Trophoblast cell (in vitro differentiated cells and primary cell): ENCODE measurements at regions not wholly inside any gene's neighbourhood (a gene's known extent, or its start where the extent isn't known, plus 50 kb on each side); places are given as distances from the start of the nearest gene placed in this dataset.

Experiments
- DNase-seq, 2 donors: peaks; one replicate each; pipeline ENCODE4 v3.0.0-alpha.2; 2016
- H2AFZ ChIP-seq: 2 replicates; pipeline ENCODE4 v1.6.1; 2013; ENCODE audit warnings: low read length, moderate library complexity, mild to moderate bottlenecking; ENCODE audit not compliant: insufficient read depth, poor library complexity
- H2AK5ac ChIP-seq: 2 replicates; pipeline ENCODE4 v1.6.1; 2013; ENCODE audit warnings: mild to moderate bottlenecking, low read length
- H2BK120ac ChIP-seq: 2 replicates; pipeline ENCODE4 v1.6.1; 2013; ENCODE audit warnings: low read length, mild to moderate bottlenecking, moderate library complexity; ENCODE audit not compliant: insufficient read depth, poor library complexity
- H2BK12ac ChIP-seq: 2 replicates; pipeline ENCODE4 v1.6.1; 2013; ENCODE audit warnings: mild to moderate bottlenecking, low read length, moderate library complexity
- H2BK5ac ChIP-seq: 2 replicates; pipeline ENCODE4 v1.6.1; 2013; ENCODE audit warnings: low read length, low read depth, moderate library complexity, mild to moderate bottlenecking; ENCODE audit not compliant: poor library complexity
- H3K14ac ChIP-seq: 2 replicates; pipeline ENCODE4 v1.6.1; 2013; ENCODE audit warnings: mild to moderate bottlenecking, low read length
- H3K18ac ChIP-seq: 2 replicates; pipeline ENCODE4 v1.6.1; 2013; ENCODE audit warnings: mild to moderate bottlenecking, low read length
- H3K23ac ChIP-seq: 2 replicates; pipeline ENCODE4 v1.6.1; 2013; ENCODE audit warnings: low read length
- H3K27ac ChIP-seq: 2 replicates; pipeline ENCODE4 v1.5.1; 2013; ENCODE audit warnings: low read depth, mild to moderate bottlenecking, inconsistent platforms, low read length, moderate library complexity
- H3K27me3 ChIP-seq: 2 replicates; pipeline ENCODE4 v1.6.1; 2013; ENCODE audit warnings: inconsistent platforms, mild to moderate bottlenecking, low read length, moderate library complexity; ENCODE audit not compliant: insufficient read depth
- H3K36me3 ChIP-seq, 2 experiments: 1 replicate in 1 of 2; 2 replicates in 1 of 2; pipeline ENCODE4 v1.6.1; 2013; ENCODE audit warnings: low read length in 2 of 2, mild to moderate bottlenecking in 2 of 2, moderate library complexity in 1 of 2; ENCODE audit not compliant: insufficient read depth in 2 of 2, control insufficient read depth in 1 of 2
- H3K4ac ChIP-seq: 2 replicates; pipeline ENCODE4 v1.6.1; 2013; ENCODE audit warnings: low read depth, mild to moderate bottlenecking, low read length, moderate library complexity
- H3K4me1 ChIP-seq, 2 experiments: 1 replicate in 1 of 2; 2 replicates in 1 of 2; pipeline ENCODE4 v1.6.1; 2013; ENCODE audit warnings: low read length in 2 of 2, mild to moderate bottlenecking in 2 of 2, moderate library complexity in 1 of 2; ENCODE audit not compliant: insufficient read depth in 2 of 2, control insufficient read depth in 1 of 2
- H3K4me2 ChIP-seq: 2 replicates; pipeline ENCODE4 v1.6.1; 2013; ENCODE audit warnings: inconsistent platforms, mild to moderate bottlenecking, low read length, moderate library complexity
- H3K4me3 ChIP-seq: 2 replicates; pipeline ENCODE4 v1.5.1; 2013; ENCODE audit warnings: mild to moderate bottlenecking, low read depth, low read length, inconsistent platforms
- H3K79me1 ChIP-seq: one replicate; pipeline ENCODE4 v1.6.1; 2013; ENCODE audit warnings: low read length
- H3K79me2 ChIP-seq: 2 replicates; pipeline ENCODE4 v1.6.1; 2013; ENCODE audit warnings: low read length, mild to moderate bottlenecking; ENCODE audit not compliant: control insufficient read depth, insufficient read depth, poor library complexity
- H3K9ac ChIP-seq: 2 replicates; pipeline ENCODE4 v1.6.1; 2013; ENCODE audit warnings: mild to moderate bottlenecking, low read length
- H3K9me3 ChIP-seq: 2 replicates; pipeline ENCODE4 v1.6.1; 2013; ENCODE audit warnings: low read depth, mild to moderate bottlenecking, control low read depth, inconsistent platforms, low read length; ENCODE audit not compliant: insufficient read depth
- H4K12ac ChIP-seq: 2 replicates; pipeline ENCODE4 v1.6.1; 2013; ENCODE audit warnings: low read depth, mild to moderate bottlenecking, low read length, moderate library complexity
- H4K8ac ChIP-seq: 2 replicates; pipeline ENCODE4 v1.6.1; 2013; ENCODE audit warnings: low read depth, mild to moderate bottlenecking, low read length, moderate library complexity
- H4K91ac ChIP-seq: one replicate; pipeline ENCODE4 v1.6.1; 2013; ENCODE audit warnings: low read depth, mild to moderate bottlenecking, low read length, moderate library complexity
- WGBS: extraction: QIAGEN DNeasy Blood & Tissue Kit; methylation state at CpG from one replicate; pipeline ENCODE4 v1.1.7; 2013; ENCODE audit warnings: missing lambda C conversion rate; ENCODE audit not compliant: insufficient read length, insufficient coverage; ENCODE audit errors: extremely low coverage; 5-methylcytosine and 5-hydroxymethylcytosine counted together

- H2AK5ac ChIP-seq: no peak overlapping the region
- no peak overlapping the region for H2BK12ac ChIP-seq
- H3K79me2 ChIP-seq: no peaks in the 10 kb centered on the region
- no peak overlapping the region for H3K4me2 ChIP-seq
- no peak for DNase-seq
- H3K4me1 ChIP-seq: no peaks in the 10 kb centered on the region
- H3K14ac ChIP-seq: no peak overlapping the region
- H2BK120ac ChIP-seq: no peak overlapping the region
- no peaks in the 10 kb centered on the region for H3K79me1 ChIP-seq
- no peak overlapping the region for H2BK5ac ChIP-seq
- H3K27me3 ChIP-seq: no peaks in the 10 kb centered on the region
- no CpG with 5 or more reads among the region's 3 CpGs for WGBS
- H3K4ac ChIP-seq: no peak overlapping the region
- H3K9ac ChIP-seq: no peak overlapping the region
- H3K27ac ChIP-seq: no peak overlapping the region
- no peak overlapping the region for H3K18ac ChIP-seq
- no peak overlapping the region for H3K4me3 ChIP-seq
- H2AFZ ChIP-seq: no peak overlapping the region
- no peaks in the 10 kb centered on the region for H3K36me3 ChIP-seq
- no peak overlapping the region for H4K8ac ChIP-seq
- no peak overlapping the region for H3K23ac ChIP-seq
- H3K9me3 ChIP-seq: no peaks in the 10 kb centered on the region
- no peak overlapping the region for H4K12ac ChIP-seq
- H4K91ac ChIP-seq: no peak overlapping the region
Measured at GRCh38 chr16:63614429-63614828, 1507.4 kb downstream of the CDH11 start.

GRCh38 chr16:63613701-63614100 is 1508.2 kb downstream of the CDH11 start:
- Histone ChIP-seq H3K23ac (no peak overlapping the region), H2AFZ (no peak overlapping the region), H3K27ac (no peak overlapping the region), H3K9ac (no peak overlapping the region), H2BK120ac (no peak overlapping the region), H3K4ac (no peak overlapping the region), H3K27me3 (no peaks in the 10 kb centered on the region), H3K79me1 (no peaks in the 10 kb centered on the region), H3K79me2 (no peaks in the 10 kb centered on the region), H3K18ac (no peak overlapping the region), H4K91ac (no peak overlapping the region), H3K4me2 (no peak overlapping the region), H3K36me3 (no peaks in the 10 kb centered on the region), H3K9me3 (no peaks in the 10 kb centered on the region), H2AK5ac (no peak overlapping the region), H4K8ac (no peak overlapping the region), H2BK5ac (no peak overlapping the region), H3K4me1 (no peaks in the 10 kb centered on the region), H2BK12ac (no peak overlapping the region), H3K4me3 (no peak overlapping the region), H4K12ac (no peak overlapping the region), H3K14ac (no peak overlapping the region)
- WGBS: no CpG with 5 or more reads among the region's 1 CpG
- DNase-seq: no peak

- Histone ChIP-seq H3K36me3 (no peaks in the 10 kb centered on the region), H2BK12ac (no peak overlapping the region), H3K79me1 (no peaks in the 10 kb centered on the region), H3K18ac (no peak overlapping the region), H3K9me3 (no peaks in the 10 kb centered on the region), H3K23ac (no peak overlapping the region), H4K91ac (no peak overlapping the region), H2AFZ (no peak overlapping the region), H3K4me1 (no peaks in the 10 kb centered on the region), H3K27me3 (no peaks in the 10 kb centered on the region), H3K14ac (no peak overlapping the region), H4K8ac (no peak overlapping the region), H3K79me2 (no peaks in the 10 kb centered on the region), H2BK5ac (no peak overlapping the region), H3K4me2 (no peak overlapping the region), H2BK120ac (no peak overlapping the region), H3K9ac (no peak overlapping the region), H3K4ac (no peak overlapping the region), H2AK5ac (no peak overlapping the region), H3K4me3 (no peak overlapping the region), H3K27ac (no peak overlapping the region), H4K12ac (no peak overlapping the region)
- WGBS: no CpG with 5 or more reads among the region's 4 CpGs
- DNase-seq: no peak
Measured at GRCh38 chr16:63612462-63613227, 1509.2 kb downstream of the CDH11 start.

- Histone ChIP-seq H2BK5ac (no peak overlapping the region), H2BK12ac (no peak overlapping the region), H3K9ac (no peak overlapping the region), H3K4me1 (no peaks in the 10 kb centered on the region), H2BK120ac (no peak overlapping the region), H3K4me2 (no peak overlapping the region), H3K27me3 (no peaks in the 10 kb centered on the region), H2AFZ (no peak overlapping the region), H4K91ac (no peak overlapping the region), H3K9me3 (no peaks in the 10 kb centered on the region), H3K14ac (no peak overlapping the region), H3K18ac (no peak overlapping the region), H3K27ac (no peak overlapping the region), H2AK5ac (no peak overlapping the region), H3K36me3 (no peaks in the 10 kb centered on the region), H3K79me2 (no peaks in the 10 kb centered on the region), H3K79me1 (no peaks in the 10 kb centered on the region), H3K23ac (no peak overlapping the region), H3K4ac (no peak overlapping the region), H3K4me3 (no peak overlapping the region), H4K12ac (no peak overlapping the region), H4K8ac (no peak overlapping the region)
- no peak for DNase-seq
- no CpG with 5 or more reads among the region's 1 CpG for WGBS
Measured at GRCh38 chr16:63606778-63607177, 1515.1 kb downstream of the CDH11 start.
